ENCODE measurements at regions not wholly inside any gene's neighbourhood (a gene's known extent, or its start where the extent isn't known, plus 50 kb on each side); places are given as distances from the start of the nearest gene placed in this dataset.

- H3K9me3 ChIP-seq, result no peaks in the 10 kb centered on the region
- no peaks in the 10 kb centered on the region for H3K27me3 ChIP-seq (replicated peaks; ENCODE audit: insufficient read depth)
- no peaks in the 10 kb centered on the region for H3K36me3 ChIP-seq
- intact Hi-C loops (cut with DNase I), result no loop called here
- H3K4me3 ChIP-seq, result no peak overlapping the region
- H3K27ac ChIP-seq, result no peak overlapping the region
- no peaks in the 10 kb centered on the region for H3K4me1 ChIP-seq (replicated peaks)
- no peak for DNase-seq (ENCODE audit: low spot score)
- WGBS, result 98% methylated on average over 1 of the region's 1 CpG
- TF ChIP-seq POLR2A (IDR thresholded peaks at IDR 0.05) (no peak), POLR2AphosphoS5 (IDR thresholded peaks at IDR 0.05) (no peak)
- TF ChIP-seq, protein P1, sequence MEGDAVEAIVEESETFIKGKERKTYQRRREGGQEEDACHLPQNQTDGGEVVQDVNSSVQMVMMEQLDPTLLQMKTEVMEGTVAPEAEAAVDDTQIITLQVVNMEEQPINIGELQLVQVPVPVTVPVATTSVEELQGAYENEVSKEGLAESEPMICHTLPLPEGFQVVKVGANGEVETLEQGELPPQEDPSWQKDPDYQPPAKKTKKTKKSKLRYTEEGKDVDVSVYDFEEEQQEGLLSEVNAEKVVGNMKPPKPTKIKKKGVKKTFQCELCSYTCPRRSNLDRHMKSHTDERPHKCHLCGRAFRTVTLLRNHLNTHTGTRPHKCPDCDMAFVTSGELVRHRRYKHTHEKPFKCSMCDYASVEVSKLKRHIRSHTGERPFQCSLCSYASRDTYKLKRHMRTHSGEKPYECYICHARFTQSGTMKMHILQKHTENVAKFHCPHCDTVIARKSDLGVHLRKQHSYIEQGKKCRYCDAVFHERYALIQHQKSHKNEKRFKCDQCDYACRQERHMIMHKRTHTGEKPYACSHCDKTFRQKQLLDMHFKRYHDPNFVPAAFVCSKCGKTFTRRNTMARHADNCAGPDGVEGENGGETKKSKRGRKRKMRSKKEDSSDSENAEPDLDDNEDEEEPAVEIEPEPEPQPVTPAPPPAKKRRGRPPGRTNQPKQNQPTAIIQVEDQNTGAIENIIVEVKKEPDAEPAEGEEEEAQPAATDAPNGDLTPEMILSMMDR (IDR thresholded peaks at IDR 0.05), result no peak
These were observed 155.7 kb upstream of the BTG1 start for GRCh38 chr12:92301356-92301755.

- H3K4me1 ChIP-seq (replicated peaks), result no peaks in the 10 kb centered on the region
- TF ChIP-seq, protein P1 (IDR thresholded peaks at IDR 0.05), result no peak
- TF ChIP-seq POLR2A (IDR thresholded peaks at IDR 0.05) (no peak), POLR2AphosphoS5 (IDR thresholded peaks at IDR 0.05) (no peak)
- intact Hi-C loops (cut with DNase I), result no loop called here
- no peaks in the 10 kb centered on the region for H3K36me3 ChIP-seq
- no peak for DNase-seq (ENCODE audit: low spot score)
- H3K27ac ChIP-seq, result no peak overlapping the region
- H3K27me3 ChIP-seq (replicated peaks; ENCODE audit: insufficient read depth), result no peaks in the 10 kb centered on the region
- WGBS, result 99% methylated on average over 2 of the region's 2 CpGs
- H3K9me3 ChIP-seq, result no peaks in the 10 kb centered on the region
- H3K4me3 ChIP-seq, result no peak overlapping the region
These were observed 155.1 kb upstream of the BTG1 start for GRCh38 chr12:92300777-92301176.

GRCh38 chr12:92299744-92300143 is 154.1 kb upstream of the BTG1 start:
- Histone ChIP-seq H3K27ac (no peak overlapping the region), H3K36me3 (no peaks in the 10 kb centered on the region), H3K4me3 (no peak overlapping the region), H3K9me3 (no peaks in the 10 kb centered on the region), H3K27me3 (replicated peaks; ENCODE audit: insufficient read depth) (no peaks in the 10 kb centered on the region), H3K4me1 (replicated peaks) (no peaks in the 10 kb centered on the region)
- no peak for DNase-seq (ENCODE audit: low spot score)
- TF ChIP-seq POLR2AphosphoS5 (IDR thresholded peaks at IDR 0.05), result no peak
- TF ChIP-seq, protein P1 (IDR thresholded peaks at IDR 0.05), result no peak
- no peak for TF ChIP-seq POLR2A (IDR thresholded peaks at IDR 0.05)
- 94% methylated on average over 3 of the region's 3 CpGs for WGBS
- intact Hi-C loops (cut with DNase I), result no loop called here

GRCh38 chr12:92299344-92299743 is 153.7 kb upstream of the BTG1 start:
- intact Hi-C loops (cut with DNase I), result no loop called here
- H3K4me3 ChIP-seq, result no peak overlapping the region
- no peak overlapping the region for H3K27ac ChIP-seq
- TF ChIP-seq, protein P1 (IDR thresholded peaks at IDR 0.05), result no peak
- TF ChIP-seq POLR2AphosphoS5 (IDR thresholded peaks at IDR 0.05), result no peak
- TF ChIP-seq POLR2A (IDR thresholded peaks at IDR 0.05), result no peak
- no peaks in the 10 kb centered on the region for H3K27me3 ChIP-seq (replicated peaks; ENCODE audit: insufficient read depth)
- no peaks in the 10 kb centered on the region for H3K4me1 ChIP-seq (replicated peaks)
- DNase-seq (ENCODE audit: low spot score), result no peak
- H3K9me3 ChIP-seq, result no peaks in the 10 kb centered on the region
- WGBS, result 96% methylated on average over 2 of the region's 2 CpGs
- H3K36me3 ChIP-seq, result no peaks in the 10 kb centered on the region

DNA sequence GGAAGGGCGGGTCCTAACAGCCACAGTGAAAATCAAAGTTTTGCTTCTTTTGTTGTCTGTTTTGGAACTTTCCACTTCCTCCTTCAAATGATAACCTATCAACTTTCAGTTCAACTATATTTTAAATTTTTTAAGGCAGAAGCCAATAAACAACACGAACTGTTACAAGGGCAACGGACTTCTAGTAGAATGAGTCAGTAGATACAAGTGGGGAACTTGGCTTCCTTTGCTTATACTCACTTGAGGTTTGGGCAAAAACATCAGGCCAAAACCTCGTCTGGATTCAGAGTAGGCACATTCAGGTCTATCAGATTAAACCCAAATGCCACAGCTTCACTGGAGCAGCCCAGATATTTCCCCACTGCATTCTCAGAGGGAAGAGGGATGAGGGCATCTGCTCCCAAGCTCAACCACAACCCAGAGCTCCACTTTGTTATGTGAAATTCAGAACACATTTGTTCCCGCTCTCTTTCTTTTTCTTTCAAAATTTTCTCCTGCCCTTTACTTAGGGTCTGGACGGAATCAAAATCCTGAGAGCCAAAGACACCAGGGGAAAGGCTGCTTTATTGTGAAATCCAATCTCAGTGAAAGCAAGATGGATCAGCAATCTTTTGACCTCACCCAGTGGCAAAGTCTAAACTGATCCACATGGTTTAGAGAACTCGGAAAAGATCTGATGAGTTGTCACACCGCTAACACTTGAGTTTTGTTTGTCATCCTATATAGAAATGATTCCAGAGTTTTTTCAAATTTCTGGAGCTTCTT is 152.5 kb upstream of the BTG1 start:
- intact Hi-C loops (cut with DNase I), result no loop called here
- Histone ChIP-seq H3K4me3 (no peak overlapping the region), H3K27ac (no peak overlapping the region), H3K4me1 (replicated peaks) (no peaks in the 10 kb centered on the region), H3K36me3 (no peaks in the 10 kb centered on the region), H3K9me3 (no peaks in the 10 kb centered on the region), H3K27me3 (replicated peaks; ENCODE audit: insufficient read depth) (no peaks in the 10 kb centered on the region)
- DNase-seq (ENCODE audit: low spot score), result no peak
- 74% methylated on average over 8 of the region's 8 CpGs for WGBS
- TF ChIP-seq POLR2AphosphoS5 (IDR thresholded peaks at IDR 0.05), result no peak
